Vagina (tissue), 2 donors: ENCODE measurements at regions not wholly inside any gene's neighbourhood (a gene's known extent, or its start where the extent isn't known, plus 50 kb on each side); places are given as distances from the start of the nearest gene placed in this dataset. TPM values are rescaled to one million over a fixed set of nuclear protein-coding genes. Genes with fewer than 3 reads are reported as not detected.

Experiments used
- DNase-seq, 2 donors: peaks; one replicate each; pipeline ENCODE4 v3.0.0-alpha.2; 2017; ENCODE audit errors: extremely low spot score in 2 of 2
- H3K27ac ChIP-seq: fragments of 200-600 bp; sonication (generic); one replicate; pipeline ENCODE4 v1.5.1; 2019
- H3K27me3 ChIP-seq: fragments of 200-600 bp; sonication (generic); one replicate; pipeline ENCODE4 v1.5.1; 2019
- H3K36me3 ChIP-seq, 2 donors: fragments of 200-600 bp; sonication (generic); one replicate each; pipeline ENCODE4 v1.5.1; 2017 to 2019
- H3K4me1 ChIP-seq: fragments of 200-600 bp; sonication (generic); one replicate; pipeline ENCODE4 v1.5.1; 2019
- H3K4me3 ChIP-seq, 2 donors: fragments of 200-600 bp; sonication (generic); 1 replicate in 1 of 2; 2 replicates in 1 of 2; pipeline ENCODE4 v1.5.1; 2016 to 2019
- H3K9me3 ChIP-seq: fragments of 200-600 bp; sonication (generic); one replicate; pipeline ENCODE4 v1.5.1; 2019
- POLR2A ChIP-seq, 2 donors: fragments of 450-650 bp; IDR thresholded peaks; one replicate each; pipeline ENCODE4 v1.6.1; 2017; ENCODE audit warnings: antibody characterized with exemption in 2 of 2, mild to moderate bottlenecking in 2 of 2, moderate library complexity in 2 of 2
- POLR2AphosphoS5 ChIP-seq, 2 donors: sonication (generic); formaldehyde crosslinking; IDR thresholded peaks; one replicate each; pipeline ENCODE4 v1.9.0; 2017; ENCODE audit warnings: antibody characterized with exemption in 2 of 2, mild to moderate bottlenecking in 2 of 2, low read depth in 1 of 2; ENCODE audit not compliant: insufficient read depth in 1 of 2
- intact Hi-C: fragments of 100-400 bp; cut with DNase I; formaldehyde crosslinking; loops from one replicate; pipeline ENCODE4 v1.15.1; 2023
- small RNA-seq: library from RNA; depleted of rRNA; stranded (forward); fragments of <200 nt; gene quantifications from one replicate; pipeline ENCODE3, GENCODE V24; 2016
- TF ChIP-seq, protein P1 (sequence below), 3 experiments: fragments of 450-650 bp in 2 of 3; fragments of 200-600 bp in 1 of 3; sonication (generic) in 1 of 3; IDR thresholded peaks; one replicate each; pipeline ENCODE4 v1.5.1; 2017 to 2019; ENCODE audit warnings: antibody characterized with exemption in 3 of 3, mild to moderate bottlenecking in 2 of 3, moderate library complexity in 2 of 3

DNA sequence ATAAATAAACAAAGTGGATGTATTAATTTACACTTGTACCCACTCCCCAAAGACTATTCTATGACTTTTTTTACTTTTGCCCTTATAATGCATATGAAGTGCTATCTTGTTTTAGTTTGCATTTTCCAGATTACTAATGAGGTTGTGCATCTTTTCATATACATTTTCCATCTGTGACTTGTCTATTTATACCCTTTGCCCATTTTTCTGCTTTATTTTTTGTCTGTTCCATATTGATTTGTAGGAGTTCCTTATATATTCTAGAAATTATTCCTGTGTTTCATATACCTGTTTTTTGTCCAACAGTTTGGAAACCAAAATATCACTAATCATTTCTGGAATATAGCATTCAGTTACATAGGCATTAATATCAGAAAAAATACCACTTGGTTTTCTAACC lies 54.0 kb upstream of the SLC30A5 start:
- TF ChIP-seq, protein P1, sequence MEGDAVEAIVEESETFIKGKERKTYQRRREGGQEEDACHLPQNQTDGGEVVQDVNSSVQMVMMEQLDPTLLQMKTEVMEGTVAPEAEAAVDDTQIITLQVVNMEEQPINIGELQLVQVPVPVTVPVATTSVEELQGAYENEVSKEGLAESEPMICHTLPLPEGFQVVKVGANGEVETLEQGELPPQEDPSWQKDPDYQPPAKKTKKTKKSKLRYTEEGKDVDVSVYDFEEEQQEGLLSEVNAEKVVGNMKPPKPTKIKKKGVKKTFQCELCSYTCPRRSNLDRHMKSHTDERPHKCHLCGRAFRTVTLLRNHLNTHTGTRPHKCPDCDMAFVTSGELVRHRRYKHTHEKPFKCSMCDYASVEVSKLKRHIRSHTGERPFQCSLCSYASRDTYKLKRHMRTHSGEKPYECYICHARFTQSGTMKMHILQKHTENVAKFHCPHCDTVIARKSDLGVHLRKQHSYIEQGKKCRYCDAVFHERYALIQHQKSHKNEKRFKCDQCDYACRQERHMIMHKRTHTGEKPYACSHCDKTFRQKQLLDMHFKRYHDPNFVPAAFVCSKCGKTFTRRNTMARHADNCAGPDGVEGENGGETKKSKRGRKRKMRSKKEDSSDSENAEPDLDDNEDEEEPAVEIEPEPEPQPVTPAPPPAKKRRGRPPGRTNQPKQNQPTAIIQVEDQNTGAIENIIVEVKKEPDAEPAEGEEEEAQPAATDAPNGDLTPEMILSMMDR (IDR thresholded peaks at IDR 0.05), result no peak
- TF ChIP-seq POLR2AphosphoS5 (IDR thresholded peaks at IDR 0.05; ENCODE audit: insufficient read depth in 1 of 2, low read depth in 1 of 2) (no peak), POLR2A (IDR thresholded peaks at IDR 0.05) (no peak)
- Histone ChIP-seq H3K27me3 (no peaks in the 10 kb centered on the region), H3K4me3 (no peak overlapping the region), H3K36me3 (no peaks in the 10 kb centered on the region), H3K27ac (no peak overlapping the region), H3K4me1 (no peaks in the 10 kb centered on the region), H3K9me3 (no peaks in the 10 kb centered on the region)
- intact Hi-C loops, result no loop called here
- no peak for DNase-seq

DNA sequence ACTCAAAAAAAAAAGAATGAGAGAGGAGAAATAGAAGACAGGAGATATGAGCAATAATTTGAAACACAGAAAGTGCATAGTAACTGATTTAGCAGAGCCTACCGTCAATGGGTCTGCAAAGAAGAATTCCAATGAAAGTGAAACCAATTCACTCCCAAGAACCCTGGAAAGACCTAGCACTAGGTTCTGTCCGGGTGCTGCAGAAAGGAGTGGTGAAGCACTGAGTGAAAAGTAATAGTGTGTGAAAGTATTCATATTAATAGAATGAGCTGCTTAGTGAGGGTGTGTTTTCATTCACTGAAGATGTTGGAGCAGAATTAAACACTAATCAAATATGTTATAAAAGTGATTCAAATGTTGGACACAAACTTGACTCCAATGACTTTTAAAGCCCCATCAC lies 51.3 kb upstream of the SLC30A5 start:
- intact Hi-C loops, result no loop called here
- TF ChIP-seq, protein P1 (IDR thresholded peaks at IDR 0.05), result no peak
- TF ChIP-seq POLR2AphosphoS5 (IDR thresholded peaks at IDR 0.05; ENCODE audit: insufficient read depth in 1 of 2, low read depth in 1 of 2) (no peak), POLR2A (IDR thresholded peaks at IDR 0.05) (no peak)
- Histone ChIP-seq H3K27me3 (no peaks in the 10 kb centered on the region), H3K9me3 (no peaks in the 10 kb centered on the region), H3K27ac (peak overlapping the region; percentile 61), H3K4me1 (no peaks in the 10 kb centered on the region), H3K4me3 (peak overlapping the region in 1 of 2 donors; percentile 38), H3K36me3 (no peaks in the 10 kb centered on the region)
- no peak for DNase-seq

DNA sequence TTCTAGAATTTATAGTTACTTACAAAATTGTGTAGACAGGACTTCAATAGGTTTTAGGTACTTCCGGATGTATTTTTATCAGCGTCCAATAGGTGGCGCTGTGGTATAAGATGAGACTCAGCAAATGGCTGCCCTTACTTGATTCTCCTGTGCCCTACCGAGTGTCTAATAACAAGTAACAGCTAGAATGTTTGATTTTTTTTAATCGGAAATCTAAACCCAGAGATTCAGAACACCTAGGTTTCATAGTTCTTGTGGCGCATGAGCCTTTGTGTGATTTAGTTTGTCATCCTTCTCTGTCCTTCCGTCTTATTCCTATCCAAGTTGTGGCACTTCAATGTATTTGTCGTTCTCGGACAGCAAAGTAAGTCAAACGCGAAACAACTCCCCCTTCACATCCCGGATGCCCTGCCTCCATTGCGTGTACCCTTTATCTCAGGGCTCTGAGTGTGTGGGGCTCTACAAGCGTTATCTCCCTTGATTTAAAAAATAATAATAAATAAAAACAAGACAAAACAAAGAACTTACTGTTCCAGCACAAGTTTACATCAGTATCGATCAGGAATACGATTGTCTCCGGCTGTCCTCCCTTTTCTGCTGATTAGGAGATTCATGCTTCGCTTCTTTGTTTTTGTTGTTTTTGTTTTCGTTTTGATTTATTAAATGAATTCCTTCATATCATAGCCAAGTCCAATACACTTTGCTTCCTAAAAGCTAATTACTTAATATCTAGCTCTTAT lies 50.7 kb upstream of the SLC30A5 start:
- peak overlapping the region; percentile 61 for H3K27ac ChIP-seq
- intact Hi-C loops, result no loop called here
- no peaks in the 10 kb centered on the region for H3K27me3 ChIP-seq
- no peaks in the 10 kb centered on the region for H3K36me3 ChIP-seq
- TF ChIP-seq POLR2AphosphoS5 (IDR thresholded peaks at IDR 0.05; ENCODE audit: insufficient read depth in 1 of 2, low read depth in 1 of 2) (peak in 1 of 2 donors; percentile 73), POLR2A (IDR thresholded peaks at IDR 0.05) (no peak)
- TF ChIP-seq, protein P1 (IDR thresholded peaks at IDR 0.05), result peak; percentile 68 to 82 (median 72)
- no peaks in the 10 kb centered on the region for H3K4me1 ChIP-seq
- no peak for DNase-seq
- no peaks in the 10 kb centered on the region for H3K9me3 ChIP-seq
- peak overlapping the region; percentile 38 to 43 for H3K4me3 ChIP-seq

DNA sequence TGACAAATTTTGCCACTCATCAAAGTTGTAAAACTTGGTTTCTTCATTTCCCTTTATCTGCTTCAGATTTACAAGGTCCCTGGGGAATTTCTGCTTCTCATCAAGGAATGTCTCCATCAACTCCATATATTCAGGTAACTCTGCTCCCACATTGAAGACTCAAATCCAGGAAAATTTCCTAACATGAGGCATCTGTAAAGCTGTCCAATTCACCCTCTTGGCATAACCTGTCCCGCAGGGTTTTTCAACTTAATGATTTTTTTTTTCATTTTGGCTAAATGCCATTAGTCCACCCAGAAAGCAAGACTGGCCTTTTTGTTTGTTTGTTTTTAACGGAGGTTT lies 50.2 kb upstream of the SLC30A5 start:
- DNase-seq, result no peak
- H3K4me3 ChIP-seq, result peak overlapping the region; percentile 38 to 43

More for the DNA sequence above, 50.2 kb upstream of the SLC30A5 start:
- Histone ChIP-seq H3K4me1 (no peaks in the 10 kb centered on the region), H3K9me3 (no peaks in the 10 kb centered on the region), H3K27me3 (no peaks in the 10 kb centered on the region), H3K36me3 (no peaks in the 10 kb centered on the region), H3K27ac (peak overlapping the region; percentile 61)
- intact Hi-C loops, result no loop called here
- TF ChIP-seq POLR2A (IDR thresholded peaks at IDR 0.05) (no peak), POLR2AphosphoS5 (IDR thresholded peaks at IDR 0.05; ENCODE audit: insufficient read depth in 1 of 2, low read depth in 1 of 2) (no peak)
- TF ChIP-seq, protein P1 (IDR thresholded peaks at IDR 0.05), result no peak

Small RNAs in the stretch of these regions (small RNA-seq; reads per million reads assigned to genes)
- not detected for gene RF00096
- not detected for gene RN7SKP251
- not detected for gene VWA8P1
